HepG2 (cell line): ENCODE measurements at regions not wholly inside any gene's neighbourhood (a gene's known extent, or its start where the extent isn't known, plus 50 kb on each side); places are given as distances from the start of the nearest gene placed in this dataset.

ENCODE experiments used
- ATAC-seq: fragments of 200-7000 bp; cut with Tn5 transposase; 3 replicates; pipeline ENCODE4 v1.9.1; 2020; ENCODE audit warnings: mild to moderate bottlenecking, moderate library complexity
- BruUV-seq: library from RNA; stranded (reverse); fragments of 400-500 nt; replicated peaks from 2 replicates; lab custom pipeline; 2021; lab: Mats Ljungman, UMichigan
- CTCF ChIA-PET: fragments of 300-600 bp; formaldehyde crosslinking; extraction: SDS; loops from one replicate; lab custom pipeline; 2021; ENCODE audit warnings: low total read pairs, inconsistent platforms, low intra/inter-chr PET ratio; lab: Yijun Ruan, JAX
- POLR2A ChIA-PET: fragments of 350-600 bp; sonication (Branson Sonifier 250); formaldehyde crosslinking; loops from one replicate; lab custom pipeline; 2020; ENCODE audit warnings: antibody characterized with exemption, inconsistent platforms; lab: Yijun Ruan, JAX
- DNase-seq: peaks from one replicate; pipeline ENCODE4 v3.0.0-alpha.2; 2015; ENCODE audit warnings: low spot score
- FAIRE-seq: peaks from 3 replicates; lab custom pipeline; 2011; peaks lifted over from hg19 to GRCh38; lab: Jason Lieb, UNC
- H2AFZ ChIP-seq: one replicate; pipeline ENCODE4 v1.6.1; 2011; ENCODE audit warnings: low read length, inconsistent platforms
- H3K27ac ChIP-seq: fragments of 300-600 bp; 3 replicates; pipeline ENCODE4 v1.8.0; 2011; ENCODE audit warnings: mixed run types, mild to moderate bottlenecking, mixed read lengths, low read length, inconsistent platforms; ENCODE audit not compliant: insufficient read depth; ENCODE audit errors: extremely low read length
- H3K27me3 ChIP-seq, 2 experiments: fragments of 200-600 bp in 1 of 2; 2 replicates in 1 of 2; 3 replicates in 1 of 2; pipeline versions ENCODE4 v1.6.0 to v1.8.0; 2011; ENCODE audit warnings: low read length in 2 of 2, mild to moderate bottlenecking in 2 of 2, moderate library complexity in 2 of 2, inconsistent platforms in 1 of 2; ENCODE audit not compliant: insufficient read depth in 2 of 2, control insufficient read depth in 1 of 2
- H3K36me3 ChIP-seq, 2 experiments: fragments of 200-600 bp in 1 of 2; replicated peaks in 1 of 2; 2 replicates in 1 of 2; 3 replicates in 1 of 2; pipeline versions ENCODE4 v1.5.1 to v1.8.0; 2011; ENCODE audit warnings: low read length in 2 of 2, inconsistent platforms in 1 of 2; ENCODE audit not compliant: insufficient read depth in 2 of 2, control insufficient read depth in 1 of 2
- H3K4me1 ChIP-seq: 2 replicates; pipeline ENCODE4 v1.5.1; 2012; ENCODE audit warnings: low read length, inconsistent platforms; ENCODE audit not compliant: insufficient read depth
- H3K4me2 ChIP-seq: 2 replicates; pipeline ENCODE4 v1.6.0; 2011; ENCODE audit warnings: low read depth, low read length, inconsistent platforms
- H3K4me3 ChIP-seq, 3 experiments: fragments of 200-600 bp in 1 of 3; sonication (generic), shearing (Covaris generic) in 1 of 3; replicated peaks in 1 of 3; 2 replicates each; pipeline ENCODE4 v1.5.1; 2011 to 2016; ENCODE audit warnings: low read length in 3 of 3, inconsistent platforms in 2 of 3, low read depth in 2 of 3, mild to moderate bottlenecking in 2 of 3, control low read depth in 1 of 3, mixed read lengths in 1 of 3; ENCODE audit not compliant: insufficient read depth in 1 of 3
- H3K79me2 ChIP-seq: one replicate; pipeline ENCODE4 v1.6.1; 2011; ENCODE audit warnings: low read length, inconsistent platforms; ENCODE audit not compliant: insufficient read depth
- H3K9ac ChIP-seq: 2 replicates; pipeline ENCODE4 v1.6.0; 2011; ENCODE audit warnings: mild to moderate bottlenecking, low read depth, low read length, inconsistent platforms; ENCODE audit not compliant: insufficient read depth
- H3K9me3 ChIP-seq: 2 replicates; pipeline ENCODE4 v1.5.1; 2012; ENCODE audit warnings: mild to moderate bottlenecking, low read length
- H4K20me1 ChIP-seq: 2 replicates; pipeline ENCODE4 v1.6.0; 2011; ENCODE audit warnings: inconsistent platforms, mild to moderate bottlenecking, low read length, moderate library complexity; ENCODE audit not compliant: insufficient read depth
- GZF1 ChIP-seq: sonication (generic); formaldehyde crosslinking; IDR thresholded peaks from 2 replicates; pipeline ENCODE4 v1.5.1; 2020; ENCODE audit warnings: mild to moderate bottlenecking, missing genetic modification reagents
- SP140L ChIP-seq: sonication (generic); formaldehyde crosslinking; IDR thresholded peaks from 2 replicates; pipeline ENCODE4 v1.4.0; 2020; ENCODE audit warnings: missing genetic modification reagents, borderline replicate concordance
- ZNF124 ChIP-seq: sonication (generic); formaldehyde crosslinking; IDR thresholded peaks from 2 replicates; pipeline ENCODE4 v1.4.0; 2020; ENCODE audit warnings: missing genetic modification reagents
- ZNF232 ChIP-seq: sonication (generic); formaldehyde crosslinking; IDR thresholded peaks from 2 replicates; pipeline ENCODE4 v1.4.0; 2020; ENCODE audit warnings: missing genetic modification reagents, borderline replicate concordance
- ZNF674 ChIP-seq: sonication (generic); formaldehyde crosslinking; IDR thresholded peaks from 2 replicates; pipeline ENCODE4 v1.5.0; 2020; ENCODE audit warnings: low read depth, mild to moderate bottlenecking, missing genetic modification reagents
- ZNF7 ChIP-seq: IDR thresholded peaks from 2 replicates; pipeline ENCODE4 v1.6.1; 2016; ENCODE audit warnings: missing biosample characterization, missing genetic modification reagents
- ZZZ3 ChIP-seq: sonication (generic); formaldehyde crosslinking; IDR thresholded peaks from 2 replicates; pipeline ENCODE4 v1.4.0; 2020; ENCODE audit warnings: missing genetic modification reagents, mild to moderate bottlenecking, borderline replicate concordance
- WGBS: methylation state at CpG from one replicate; pipeline ENCODE4 v1.1.6; 2017; ENCODE audit warnings: low lambda C conversion rate; 5-methylcytosine and 5-hydroxymethylcytosine counted together
- in situ Hi-C: cut with HindIII; loops from 2 replicates; pipeline ENCODE4 v1.10.0; 2017; ENCODE audit warnings: low pct_unique_long_range_greater_than_20kb; ENCODE audit not compliant: extremely low pct_ligation_motif_present
- intact Hi-C: fragments of 100-400 bp; cut with micrococcal nuclease; formaldehyde crosslinking; loops from one replicate; pipeline ENCODE4 v1.10.0; 2022; ENCODE audit not compliant: unreplicated experiment
- TF ChIP-seq, protein P1 (sequence below): IDR thresholded peaks from 2 replicates; pipeline ENCODE4 v1.4.0; 2020; ENCODE audit warnings: mild to moderate bottlenecking, missing genetic modification reagents

- Histone ChIP-seq H3K9ac (no peak overlapping the region), H3K4me2 (no peak overlapping the region), H3K4me3 (no peak overlapping the region), H3K27ac (no peak overlapping the region), H3K79me2 (no peaks in the 10 kb centered on the region), H3K9me3 (peaks cover 57% of the 10 kb centered on the region), H2AFZ (no peak overlapping the region), H3K27me3 (no peaks in the 10 kb centered on the region), H4K20me1 (no peaks in the 10 kb centered on the region), H3K36me3 (no peaks in the 10 kb centered on the region), H3K4me1 (no peaks in the 10 kb centered on the region)
- in situ Hi-C loops: no loop called here
- ATAC-seq: no peak
- no peak for TF ChIP-seq ZNF7 (CRISPR knock-in tag)
- no peak for TF ChIP-seq ZZZ3 (CRISPR knock-in tag)
- no peak for TF ChIP-seq GZF1
- no peak for TF ChIP-seq SP140L (CRISPR knock-in tag)
- TF ChIP-seq ZNF674: no peak
- no peak for TF ChIP-seq ZNF124 (CRISPR knock-in tag)
- no peak for TF ChIP-seq ZNF232 (CRISPR knock-in tag)
- TF ChIP-seq, protein P1, sequence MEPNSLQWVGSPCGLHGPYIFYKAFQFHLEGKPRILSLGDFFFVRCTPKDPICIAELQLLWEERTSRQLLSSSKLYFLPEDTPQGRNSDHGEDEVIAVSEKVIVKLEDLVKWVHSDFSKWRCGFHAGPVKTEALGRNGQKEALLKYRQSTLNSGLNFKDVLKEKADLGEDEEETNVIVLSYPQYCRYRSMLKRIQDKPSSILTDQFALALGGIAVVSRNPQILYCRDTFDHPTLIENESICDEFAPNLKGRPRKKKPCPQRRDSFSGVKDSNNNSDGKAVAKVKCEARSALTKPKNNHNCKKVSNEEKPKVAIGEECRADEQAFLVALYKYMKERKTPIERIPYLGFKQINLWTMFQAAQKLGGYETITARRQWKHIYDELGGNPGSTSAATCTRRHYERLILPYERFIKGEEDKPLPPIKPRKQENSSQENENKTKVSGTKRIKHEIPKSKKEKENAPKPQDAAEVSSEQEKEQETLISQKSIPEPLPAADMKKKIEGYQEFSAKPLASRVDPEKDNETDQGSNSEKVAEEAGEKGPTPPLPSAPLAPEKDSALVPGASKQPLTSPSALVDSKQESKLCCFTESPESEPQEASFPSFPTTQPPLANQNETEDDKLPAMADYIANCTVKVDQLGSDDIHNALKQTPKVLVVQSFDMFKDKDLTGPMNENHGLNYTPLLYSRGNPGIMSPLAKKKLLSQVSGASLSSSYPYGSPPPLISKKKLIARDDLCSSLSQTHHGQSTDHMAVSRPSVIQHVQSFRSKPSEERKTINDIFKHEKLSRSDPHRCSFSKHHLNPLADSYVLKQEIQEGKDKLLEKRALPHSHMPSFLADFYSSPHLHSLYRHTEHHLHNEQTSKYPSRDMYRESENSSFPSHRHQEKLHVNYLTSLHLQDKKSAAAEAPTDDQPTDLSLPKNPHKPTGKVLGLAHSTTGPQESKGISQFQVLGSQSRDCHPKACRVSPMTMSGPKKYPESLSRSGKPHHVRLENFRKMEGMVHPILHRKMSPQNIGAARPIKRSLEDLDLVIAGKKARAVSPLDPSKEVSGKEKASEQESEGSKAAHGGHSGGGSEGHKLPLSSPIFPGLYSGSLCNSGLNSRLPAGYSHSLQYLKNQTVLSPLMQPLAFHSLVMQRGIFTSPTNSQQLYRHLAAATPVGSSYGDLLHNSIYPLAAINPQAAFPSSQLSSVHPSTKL (CRISPR knock-in tag): no peak
- FAIRE-seq: no peak
- DNase-seq: no peak
- ChIA-PET CTCF (no interaction called here), POLR2A (no interaction called here)
- intact Hi-C loops: no loop called here
- BruUV-seq: no TSS peak
- 5% methylated on average over 2 of the region's 2 CpGs for WGBS
These were observed 442.3 kb upstream of the RGPD4 start for GRCh38 chr2:107384422-107384821.
